ENCODE measurements at regions not wholly inside any gene's neighbourhood (a gene's known extent, or its start where the extent isn't known, plus 50 kb on each side); places are given as distances from the start of the nearest gene placed in this dataset.

- TF ChIP-seq CTCF (IDR thresholded peaks at IDR 0.05): no peak
- DNase-seq (ENCODE audit: low spot score): no peak
- Mint-ChIP-seq H3K9me3 (ENCODE audit: low read depth) (no peaks in the 10 kb centered on the region), H3K4me1 (ENCODE audit: low read depth) (no peaks in the 10 kb centered on the region), H3K27ac (ENCODE audit: unreplicated experiment) (no peak overlapping the region), H3K4me3 (ENCODE audit: unreplicated experiment) (no peak overlapping the region), H3K27me3 (ENCODE audit: low read depth) (no peaks in the 10 kb centered on the region), H3K36me3 (ENCODE audit: low read depth) (no peaks in the 10 kb centered on the region)
Observed at GRCh38 chr14:42862114-42862513, 1255.4 kb downstream of the LRFN5 start.

GRCh38 chr14:42860371-42860770, 1253.7 kb downstream of the LRFN5 start:
- DNase-seq (ENCODE audit: low spot score): no peak
- H3K36me3 Mint-ChIP-seq (ENCODE audit: low read depth): no peaks in the 10 kb centered on the region
- H3K9me3 Mint-ChIP-seq (ENCODE audit: low read depth): no peaks in the 10 kb centered on the region

GRCh38 chr14:42856106-42856505, 1249.4 kb downstream of the LRFN5 start:
- no peaks in the 10 kb centered on the region for H3K36me3 Mint-ChIP-seq (ENCODE audit: low read depth)
- H3K27me3 Mint-ChIP-seq (ENCODE audit: low read depth): no peaks in the 10 kb centered on the region
- peaks cover 12% of the 10 kb centered on the region for H3K4me1 Mint-ChIP-seq (ENCODE audit: low read depth)
- H3K4me3 Mint-ChIP-seq (ENCODE audit: unreplicated experiment): no peak overlapping the region
- no peak for DNase-seq (ENCODE audit: low spot score)
- TF ChIP-seq CTCF (IDR thresholded peaks at IDR 0.05): no peak
- no peak overlapping the region for H3K27ac Mint-ChIP-seq (ENCODE audit: unreplicated experiment)
- no peaks in the 10 kb centered on the region for H3K9me3 Mint-ChIP-seq (ENCODE audit: low read depth)

More at GRCh38 chr14:42860371-42860770, 1253.7 kb downstream of the LRFN5 start:
- Mint-ChIP-seq H3K4me1 (ENCODE audit: low read depth) (no peaks in the 10 kb centered on the region), H3K4me3 (ENCODE audit: unreplicated experiment) (no peak overlapping the region), H3K27me3 (ENCODE audit: low read depth) (no peaks in the 10 kb centered on the region), H3K27ac (ENCODE audit: unreplicated experiment) (no peak overlapping the region)
- TF ChIP-seq CTCF (IDR thresholded peaks at IDR 0.05): no peak

- no peak for DNase-seq (ENCODE audit: low spot score)
- H3K4me3 Mint-ChIP-seq (ENCODE audit: unreplicated experiment): no peak overlapping the region
- H3K27me3 Mint-ChIP-seq (ENCODE audit: low read depth): no peaks in the 10 kb centered on the region
- H3K27ac Mint-ChIP-seq (ENCODE audit: unreplicated experiment): no peak overlapping the region
- TF ChIP-seq CTCF (IDR thresholded peaks at IDR 0.05): no peak
- H3K36me3 Mint-ChIP-seq (ENCODE audit: low read depth): no peaks in the 10 kb centered on the region
- H3K4me1 Mint-ChIP-seq (ENCODE audit: low read depth): peaks cover 12% of the 10 kb centered on the region
- no peaks in the 10 kb centered on the region for H3K9me3 Mint-ChIP-seq (ENCODE audit: low read depth)
Observed at GRCh38 chr14:42855085-42855484, 1248.4 kb downstream of the LRFN5 start.

- no peak for TF ChIP-seq CTCF (IDR thresholded peaks at IDR 0.05)
- Mint-ChIP-seq H3K27ac (ENCODE audit: unreplicated experiment) (no peak overlapping the region), H3K9me3 (ENCODE audit: low read depth) (no peaks in the 10 kb centered on the region), H3K36me3 (ENCODE audit: low read depth) (no peaks in the 10 kb centered on the region), H3K4me3 (ENCODE audit: unreplicated experiment) (no peak overlapping the region), H3K27me3 (ENCODE audit: low read depth) (no peaks in the 10 kb centered on the region), H3K4me1 (ENCODE audit: low read depth) (peaks cover 12% of the 10 kb centered on the region)
- no peak for DNase-seq (ENCODE audit: low spot score)
Observed at GRCh38 chr14:42854061-42854460, 1247.4 kb downstream of the LRFN5 start.

All from chondrocyte (in vitro differentiated cells).